ENCODE measurements at regions not wholly inside any gene's neighbourhood (a gene's known extent, or its start where the extent isn't known, plus 50 kb on each side); places are given as distances from the start of the nearest gene placed in this dataset.

- no peak overlapping the region for H3K27ac ChIP-seq (ENCODE audit: low read length)
- H3K9ac ChIP-seq (ENCODE audit: low read length), result no peak overlapping the region
- no peaks in the 10 kb centered on the region for H3F3A ChIP-seq (ENCODE audit: insufficient read depth, low read length)
- H3K9me2 ChIP-seq (replicated peaks; ENCODE audit: insufficient read depth, low read length), result no peaks in the 10 kb centered on the region
- H3K36me3 ChIP-seq (replicated peaks; ENCODE audit: insufficient read depth, low read length), result no peaks in the 10 kb centered on the region
- no peak overlapping the region for H3K4me3 ChIP-seq (ENCODE audit: low read length)
- no peak overlapping the region for H3K4me2 ChIP-seq (ENCODE audit: low read depth, low read length)
- no peaks in the 10 kb centered on the region for H3K79me2 ChIP-seq (ENCODE audit: low read length)
- no peaks in the 10 kb centered on the region for H3K4me1 ChIP-seq (ENCODE audit: low read length)
- H3K27me3 ChIP-seq (replicated peaks; ENCODE audit: insufficient read depth, low read length), result no peaks in the 10 kb centered on the region
- DNase-seq, result no peak
- H3K9me3 ChIP-seq (replicated peaks; ENCODE audit: insufficient read depth, low read length), result no peaks in the 10 kb centered on the region
- no peak overlapping the region for H2AFZ ChIP-seq (ENCODE audit: low read length)
- H4K20me1 ChIP-seq (ENCODE audit: insufficient read depth, low read length), result no peaks in the 10 kb centered on the region
- TF ChIP-seq EZH2phosphoT487 (IDR thresholded peaks at IDR 0.05; ENCODE audit: low read length), result no peak
- no peak for TF ChIP-seq CTCF (IDR thresholded peaks at IDR 0.05; ENCODE audit: low read length)
- TF ChIP-seq EZH2 (optimal IDR thresholded peaks at IDR 0.05; ENCODE audit: low read depth, low read length), result no peak
Observed at GRCh38 chr4:125808570-125808969, 493.8 kb downstream of the FAT4 start.

GRCh38 chr4:125811892-125812291 lies 497.1 kb downstream of the FAT4 start:
- no peak for TF ChIP-seq EZH2 (optimal IDR thresholded peaks at IDR 0.05; ENCODE audit: low read depth, low read length)
- no peak for TF ChIP-seq CTCF (IDR thresholded peaks at IDR 0.05; ENCODE audit: low read length)
- no peak for TF ChIP-seq EZH2phosphoT487 (IDR thresholded peaks at IDR 0.05; ENCODE audit: low read length)
- Histone ChIP-seq H2AFZ (ENCODE audit: low read length) (no peak overlapping the region), H3K27me3 (replicated peaks; ENCODE audit: insufficient read depth, low read length) (no peaks in the 10 kb centered on the region), H3K27ac (ENCODE audit: low read length) (no peak overlapping the region), H3K4me1 (ENCODE audit: low read length) (0 out of 2 replicates have a peak, but pooled peaks cover 4% of the 10 kb centered on the region), H3K36me3 (replicated peaks; ENCODE audit: insufficient read depth, low read length) (no peaks in the 10 kb centered on the region), H3K9me3 (replicated peaks; ENCODE audit: insufficient read depth, low read length) (no peaks in the 10 kb centered on the region), H3F3A (ENCODE audit: insufficient read depth, low read length) (no peaks in the 10 kb centered on the region), H3K79me2 (ENCODE audit: low read length) (no peaks in the 10 kb centered on the region), H4K20me1 (ENCODE audit: insufficient read depth, low read length) (no peaks in the 10 kb centered on the region), H3K9ac (ENCODE audit: low read length) (no peak overlapping the region), H3K4me2 (ENCODE audit: low read depth, low read length) (no peak overlapping the region), H3K9me2 (replicated peaks; ENCODE audit: insufficient read depth, low read length) (no peaks in the 10 kb centered on the region), H3K4me3 (ENCODE audit: low read length) (no peak overlapping the region)
- DNase-seq, result no peak

GRCh38 chr4:125826801-125827695 lies 512.3 kb downstream of the FAT4 start:
- Histone ChIP-seq H3K27me3 (replicated peaks; ENCODE audit: insufficient read depth, low read length) (no peaks in the 10 kb centered on the region), H3K9me2 (replicated peaks; ENCODE audit: insufficient read depth, low read length) (no peaks in the 10 kb centered on the region), H2AFZ (ENCODE audit: low read length) (no peak overlapping the region), H3K36me3 (replicated peaks; ENCODE audit: insufficient read depth, low read length) (no peaks in the 10 kb centered on the region), H3F3A (ENCODE audit: insufficient read depth, low read length) (no peaks in the 10 kb centered on the region), H3K9ac (ENCODE audit: low read length) (no peak overlapping the region), H4K20me1 (ENCODE audit: insufficient read depth, low read length) (no peaks in the 10 kb centered on the region), H3K9me3 (replicated peaks; ENCODE audit: insufficient read depth, low read length) (no peaks in the 10 kb centered on the region), H3K4me1 (ENCODE audit: low read length) (no peaks in the 10 kb centered on the region), H3K4me2 (ENCODE audit: low read depth, low read length) (no peak overlapping the region), H3K27ac (ENCODE audit: low read length) (no peak overlapping the region), H3K4me3 (ENCODE audit: low read length) (no peak overlapping the region), H3K79me2 (ENCODE audit: low read length) (no peaks in the 10 kb centered on the region)
- no peak for DNase-seq
- TF ChIP-seq EZH2phosphoT487 (IDR thresholded peaks at IDR 0.05; ENCODE audit: low read length) (no peak), CTCF (IDR thresholded peaks at IDR 0.05; ENCODE audit: low read length) (no peak), EZH2 (optimal IDR thresholded peaks at IDR 0.05; ENCODE audit: low read depth, low read length) (no peak)
